GM18861 (cell line): ENCODE measurements at regions not wholly inside any gene's neighbourhood (a gene's known extent, or its start where the extent isn't known, plus 50 kb on each side); places are given as distances from the start of the nearest gene placed in this dataset.
"Not testable (repeated sequence)": the region's sequence is repeated elsewhere in the genome, so short reads cannot be mapped to it uniquely, and the experiment has no call there.

ENCODE experiments used
- ATAC-seq: cut with Tn5 transposase; IDR thresholded peaks from one replicate; pipeline ENCODE4 v1.9.1; 2021; ENCODE audit not compliant: unreplicated experiment

DNA sequence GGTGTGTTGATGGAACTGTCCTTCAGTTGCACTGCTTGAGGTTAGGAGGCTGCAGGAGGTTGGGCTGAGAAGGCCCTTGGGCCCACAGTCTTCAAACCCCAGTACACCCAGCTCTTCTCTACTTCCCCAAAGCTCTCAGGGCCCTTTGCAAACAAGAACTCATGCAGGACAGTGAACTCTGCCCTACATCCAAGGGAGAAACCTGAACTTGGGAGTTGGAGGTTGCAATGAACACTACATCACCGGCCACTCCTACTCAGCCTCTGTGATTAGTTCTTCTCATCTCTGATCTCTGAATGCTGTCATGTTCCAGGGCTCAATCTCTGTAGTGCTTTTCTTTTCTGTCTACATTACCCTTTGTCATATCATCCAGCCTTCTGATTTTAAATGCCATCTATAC, 148.5 kb upstream of the PDE7B start:
- ATAC-seq, result no peak

DNA sequence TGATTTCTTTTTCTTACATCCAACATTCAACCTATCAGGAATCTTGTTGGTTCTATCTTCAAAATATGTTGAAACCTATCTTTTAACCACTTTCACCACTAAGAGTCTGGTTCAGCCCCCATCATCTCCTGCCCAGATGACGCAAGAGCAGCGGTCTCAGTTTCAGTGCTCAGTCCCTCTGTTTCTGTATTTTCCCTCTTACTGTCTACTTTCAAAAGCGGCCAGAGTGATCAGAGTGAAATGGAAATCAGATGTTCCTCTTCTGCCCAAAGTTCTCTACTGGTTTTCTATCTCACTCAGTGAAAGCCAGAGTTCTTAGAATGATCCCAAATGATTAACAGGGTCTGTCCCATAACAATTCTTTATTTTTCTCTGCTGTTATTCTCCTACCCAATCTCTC, 147.9 kb upstream of the PDE7B start:
- no peak for ATAC-seq

DNA sequence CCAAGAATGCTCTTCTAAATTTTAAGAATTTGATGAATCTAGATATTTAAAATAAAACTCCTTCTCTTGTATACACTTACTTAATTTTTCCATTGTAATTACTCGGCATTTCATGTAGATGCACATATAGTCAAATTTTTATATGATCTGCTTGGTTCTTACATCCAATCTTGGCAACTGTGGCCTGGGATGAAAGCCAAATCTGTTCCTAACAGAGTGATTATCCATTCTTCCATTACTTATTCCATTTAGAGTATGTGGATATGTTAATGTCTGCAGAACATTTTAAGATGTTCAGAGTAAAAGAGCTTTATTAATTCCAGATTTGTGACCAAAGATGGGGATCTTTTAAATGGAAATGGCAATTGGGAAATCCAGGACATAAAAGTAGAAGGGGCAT, 144.1 kb upstream of the PDE7B start:
- ATAC-seq, result no peak

DNA sequence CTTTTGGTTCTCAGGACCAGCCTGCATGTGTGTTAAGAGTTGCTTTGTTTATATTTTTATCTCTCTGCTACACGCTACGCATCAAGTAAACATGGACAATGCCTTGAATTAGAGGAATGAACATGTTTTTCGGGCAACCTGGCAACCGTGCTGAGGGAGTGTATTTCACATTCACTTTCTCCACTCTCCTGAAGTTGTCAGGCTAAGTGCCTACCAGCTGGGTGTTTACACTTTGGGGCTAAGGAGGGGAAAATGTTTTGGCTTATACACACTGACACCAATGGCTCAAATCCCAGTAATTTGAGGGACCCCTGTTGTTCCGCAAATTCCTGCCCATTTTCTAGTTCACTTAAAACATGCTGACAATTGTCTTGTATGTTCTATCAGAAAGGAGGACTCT, 141.5 kb upstream of the PDE7B start:
- no peak for ATAC-seq

DNA sequence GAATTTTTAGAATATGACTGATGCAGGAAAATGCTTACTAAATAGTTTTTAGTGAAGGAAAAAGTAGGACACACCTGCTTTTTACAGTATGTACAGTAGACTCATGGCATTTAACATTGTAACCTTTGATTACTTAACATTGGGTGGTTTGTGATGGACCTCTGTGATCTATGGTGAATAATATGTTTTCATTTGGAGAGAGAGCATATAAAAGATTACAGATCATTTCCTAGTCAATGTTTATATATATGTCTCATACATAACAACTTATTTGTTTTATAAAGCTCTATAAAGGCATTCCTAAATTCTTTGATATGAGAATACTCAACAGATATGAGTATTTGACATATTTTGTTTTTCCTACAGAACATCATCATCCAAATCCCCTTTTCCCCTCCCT, 129.3 kb upstream of the PDE7B start:
- ATAC-seq, result no peak

DNA sequence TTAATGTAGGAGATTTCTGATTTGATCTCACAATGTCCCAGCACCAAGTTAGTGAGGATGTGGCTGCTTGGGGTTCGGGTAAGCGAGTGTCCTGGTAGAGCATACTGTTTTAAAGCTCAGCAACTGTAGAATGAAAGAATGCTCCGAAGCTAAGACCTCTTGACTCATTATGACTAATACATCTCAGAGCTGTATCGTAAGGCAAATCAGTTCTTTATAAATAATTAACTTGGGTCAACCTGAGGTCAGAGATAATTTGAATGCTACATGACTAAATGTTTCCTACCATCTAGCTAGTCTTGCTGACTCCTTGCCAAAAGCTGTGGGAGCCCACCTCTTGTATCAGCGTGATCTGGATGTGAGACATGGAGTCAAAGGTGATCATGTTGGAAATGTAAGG, 128.8 kb upstream of the PDE7B start:
- ATAC-seq, result peak; percentile 98

DNA sequence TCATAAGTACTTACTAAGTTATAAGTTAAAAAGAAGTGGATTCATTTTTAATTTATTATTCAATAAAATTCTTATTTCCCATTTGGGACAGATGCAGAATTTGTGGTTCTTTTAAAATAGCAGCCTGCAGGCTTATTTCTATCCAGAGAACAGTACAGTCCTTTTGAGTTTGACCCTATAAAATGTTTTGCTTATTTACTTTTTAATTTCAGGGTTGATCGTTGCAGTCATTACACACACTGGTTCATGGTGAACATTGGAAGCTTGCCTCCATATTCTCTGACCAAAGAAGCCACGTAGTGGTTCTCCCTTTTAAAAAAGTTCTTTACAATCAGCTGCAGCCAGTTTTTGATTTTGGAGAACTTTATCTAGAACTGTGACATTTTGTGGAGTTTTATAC, 122.9 kb upstream of the PDE7B start:
- ATAC-seq, result no peak

DNA sequence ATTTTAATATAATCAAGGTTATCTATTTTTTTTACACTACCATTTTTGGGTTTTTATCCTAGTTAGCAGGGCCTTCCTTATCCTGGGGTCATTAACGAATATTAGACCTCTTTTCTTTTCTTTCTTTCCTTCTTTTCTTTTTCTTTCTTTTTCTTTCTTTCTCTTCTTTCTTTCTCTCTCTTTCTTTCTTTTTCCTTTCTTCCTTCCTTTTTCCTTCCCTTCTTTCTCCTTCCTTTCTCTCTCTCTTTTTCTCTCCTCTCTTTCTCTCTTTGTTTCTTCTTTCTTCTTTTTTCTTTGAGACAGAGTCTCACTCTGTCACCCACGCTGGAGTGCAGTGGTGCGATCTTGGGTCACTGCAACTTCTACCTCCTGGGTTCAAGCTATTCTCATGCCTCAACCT, 120.4 kb upstream of the PDE7B start:
- no peak for ATAC-seq

DNA sequence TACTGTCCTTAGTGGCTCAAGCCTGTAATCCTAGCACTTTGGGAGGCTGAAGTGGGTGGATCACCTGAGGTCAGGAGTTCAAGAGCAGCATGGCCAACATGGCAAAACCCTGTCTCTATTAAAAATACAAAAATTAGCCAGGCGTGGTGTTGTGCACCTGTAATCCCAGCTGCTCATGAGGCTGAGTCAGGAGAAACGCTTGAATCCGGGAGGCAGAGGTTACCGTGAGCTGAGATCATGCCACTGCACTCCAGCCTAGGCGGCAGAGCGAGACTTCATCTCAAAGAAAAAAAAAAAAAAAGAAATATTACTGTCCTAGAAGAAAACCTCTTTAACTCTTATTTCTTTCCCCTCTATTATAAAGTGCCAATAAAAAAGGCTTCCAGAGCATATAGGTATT, 115.2 kb upstream of the PDE7B start:
- not testable (repeated sequence) for ATAC-seq

DNA sequence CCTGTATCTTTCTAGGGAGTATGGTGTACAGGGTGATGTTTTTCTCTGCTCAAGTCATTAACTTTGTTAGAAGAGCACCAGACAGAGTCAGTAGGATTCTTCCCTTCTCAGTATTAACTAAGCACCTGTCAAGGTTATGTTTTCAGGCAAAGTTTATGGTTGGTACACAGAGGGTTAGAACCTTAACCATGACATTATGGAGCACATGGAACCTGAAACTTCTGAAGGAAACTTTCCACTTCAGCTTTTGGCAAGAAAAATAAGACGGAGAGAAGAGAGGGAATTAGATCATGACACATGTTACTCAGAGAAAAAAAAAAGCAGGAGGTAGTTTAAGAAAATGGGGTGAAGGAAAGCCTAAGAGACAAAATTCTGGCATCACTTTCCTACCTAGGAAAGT, 112.9 kb upstream of the PDE7B start:
- ATAC-seq, result no peak

DNA sequence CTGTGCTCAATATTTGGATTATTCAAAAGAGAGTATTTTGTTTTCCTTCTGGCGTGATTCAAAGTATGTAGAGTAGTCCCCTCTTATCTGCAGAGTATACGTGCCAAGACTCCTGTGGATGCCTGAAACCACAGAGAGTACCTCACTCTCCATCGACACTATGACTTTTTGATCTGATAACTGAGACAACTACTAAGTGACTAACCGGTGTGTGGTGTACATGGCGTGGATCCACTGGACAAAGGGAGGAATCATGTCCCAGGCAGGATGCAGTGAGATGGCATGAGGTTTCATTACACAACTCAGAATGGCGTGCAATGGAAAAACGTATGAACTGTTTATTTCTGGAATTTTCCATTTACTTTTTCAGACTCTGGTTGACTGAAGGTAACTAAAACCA, 112.2 kb upstream of the PDE7B start:
- no peak for ATAC-seq

DNA sequence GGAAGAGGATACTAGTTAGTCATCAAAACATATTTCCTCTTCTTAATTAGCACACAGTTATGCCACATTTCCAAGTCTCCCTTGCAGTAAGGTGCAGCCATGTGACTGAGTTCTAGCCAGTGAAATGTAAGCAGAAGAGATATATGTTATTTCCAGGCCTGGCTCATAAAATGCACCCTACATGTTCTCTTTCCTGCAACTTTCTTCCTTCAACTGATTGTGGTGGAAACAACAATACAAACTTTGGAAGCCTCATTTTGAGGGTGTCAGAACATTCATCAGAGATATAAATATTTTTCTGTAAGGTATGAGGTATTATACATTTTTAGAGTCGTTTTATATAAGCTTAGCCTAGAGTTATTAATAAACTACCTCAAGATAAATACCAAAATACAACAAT, 110.9 kb upstream of the PDE7B start:
- no peak for ATAC-seq

DNA sequence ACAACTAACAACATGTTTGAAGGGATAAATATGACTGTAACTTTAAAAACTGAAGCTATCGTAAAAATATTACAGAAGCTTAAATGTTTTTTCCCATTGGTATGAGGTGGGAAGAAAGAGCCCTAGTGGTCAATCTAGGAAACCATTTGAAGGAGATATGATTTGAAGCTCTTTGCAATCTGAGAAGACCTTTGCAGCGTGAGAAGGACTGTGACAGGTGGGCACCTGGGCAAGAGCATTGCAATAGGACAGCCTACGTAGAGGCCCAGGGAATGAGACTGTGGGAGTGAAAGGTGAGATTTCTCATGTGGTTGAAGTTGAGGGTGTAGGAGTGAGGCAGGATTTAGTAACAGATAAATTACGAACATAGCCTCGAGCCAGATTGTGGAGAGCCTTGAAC, 108.0 kb upstream of the PDE7B start:
- no peak for ATAC-seq

DNA sequence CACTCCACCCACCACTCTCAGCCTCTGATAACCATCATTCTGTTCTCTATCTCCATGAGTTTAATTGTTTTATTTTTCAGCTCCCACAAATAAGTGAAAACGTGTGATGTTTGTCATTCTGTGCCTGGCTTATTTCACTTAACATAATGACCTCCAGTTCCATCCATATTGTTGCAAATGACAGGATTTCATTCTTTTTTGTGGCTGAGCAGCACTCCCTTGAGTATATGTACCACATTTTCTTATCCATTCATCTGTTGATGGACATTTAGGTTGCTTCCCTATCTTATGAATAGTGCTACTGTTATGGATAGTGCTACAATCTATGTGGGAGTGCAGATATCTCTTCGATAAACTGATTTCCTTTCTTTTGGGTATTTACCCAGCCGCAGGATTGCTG, 103.3 kb upstream of the PDE7B start:
- ATAC-seq, result no peak

DNA sequence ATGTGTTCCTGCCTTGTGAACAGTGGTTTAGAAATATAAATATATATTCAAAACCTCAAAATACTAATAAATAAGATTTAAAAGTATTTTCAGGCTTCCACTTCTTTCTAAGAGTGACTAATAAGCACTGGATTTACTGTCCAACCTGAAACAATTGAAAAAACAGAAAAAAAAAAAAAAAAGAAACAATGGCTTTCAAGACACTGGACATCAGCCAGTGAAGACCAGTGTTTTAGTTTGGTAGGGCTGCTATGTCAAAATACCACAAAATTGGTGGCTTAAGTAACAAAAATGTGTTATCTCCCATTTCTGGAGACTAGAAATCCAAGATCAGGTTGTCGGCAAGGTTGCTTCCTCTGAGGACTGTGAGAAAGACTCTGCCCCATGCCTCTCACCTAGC, 101.4 kb upstream of the PDE7B start:
- no peak for ATAC-seq

DNA sequence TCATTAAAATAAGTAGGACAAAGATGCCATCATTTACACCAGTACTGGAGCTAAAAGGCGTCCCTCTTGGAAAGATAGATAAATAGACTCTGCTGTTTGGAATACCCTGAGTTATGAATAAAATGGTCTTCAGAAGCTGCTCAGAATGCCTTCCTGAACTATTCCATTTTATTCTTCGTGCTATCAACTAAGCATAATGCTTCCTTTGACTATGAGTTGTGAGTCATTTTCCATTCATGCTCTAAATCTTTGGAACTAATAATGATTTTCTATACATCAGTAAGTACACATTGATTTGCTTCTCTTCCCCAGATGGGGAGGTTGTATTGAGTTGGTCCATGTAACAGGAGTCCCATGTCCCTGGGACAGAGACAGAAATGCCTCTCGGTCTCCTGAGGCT, 98.3 kb upstream of the PDE7B start:
- no peak for ATAC-seq

DNA sequence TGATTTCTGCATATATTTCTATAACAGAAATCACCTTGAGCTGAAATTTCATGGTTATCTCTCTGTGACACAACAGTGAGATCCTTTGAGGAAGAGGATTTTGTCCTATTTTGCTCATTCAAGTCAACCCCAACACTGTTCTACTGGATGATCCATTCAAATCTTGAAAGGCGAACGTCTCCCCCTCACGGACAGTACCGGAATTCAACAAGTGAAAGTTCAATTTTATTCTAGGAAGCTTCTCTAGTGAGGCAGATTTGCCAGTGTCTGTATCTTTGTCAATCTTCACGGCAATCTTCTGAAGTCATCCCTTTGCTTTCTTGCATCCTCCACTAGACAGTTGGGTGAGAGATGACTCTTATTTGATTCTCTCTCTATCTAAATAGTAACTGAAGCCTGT, 91.7 kb upstream of the PDE7B start:
- no peak for ATAC-seq

DNA sequence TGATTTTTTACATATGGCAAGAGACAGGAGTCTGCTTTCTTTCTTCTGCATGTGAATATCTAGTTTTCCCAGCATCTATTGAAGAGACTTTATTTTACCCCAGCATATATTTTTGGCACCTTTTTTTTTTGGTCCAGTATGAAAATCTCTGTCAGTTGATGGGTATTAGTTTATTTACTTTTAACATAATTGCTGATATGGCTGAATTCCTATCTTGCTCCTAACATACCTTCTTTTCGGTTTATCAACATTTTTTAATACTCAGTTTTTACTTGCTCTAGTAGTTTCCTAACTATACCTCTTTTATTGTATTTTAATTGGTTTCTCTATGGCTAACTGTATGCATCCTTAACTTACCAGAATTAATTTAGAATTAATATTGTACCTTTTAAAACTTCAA, 77.5 kb upstream of the PDE7B start:
- no peak for ATAC-seq

DNA sequence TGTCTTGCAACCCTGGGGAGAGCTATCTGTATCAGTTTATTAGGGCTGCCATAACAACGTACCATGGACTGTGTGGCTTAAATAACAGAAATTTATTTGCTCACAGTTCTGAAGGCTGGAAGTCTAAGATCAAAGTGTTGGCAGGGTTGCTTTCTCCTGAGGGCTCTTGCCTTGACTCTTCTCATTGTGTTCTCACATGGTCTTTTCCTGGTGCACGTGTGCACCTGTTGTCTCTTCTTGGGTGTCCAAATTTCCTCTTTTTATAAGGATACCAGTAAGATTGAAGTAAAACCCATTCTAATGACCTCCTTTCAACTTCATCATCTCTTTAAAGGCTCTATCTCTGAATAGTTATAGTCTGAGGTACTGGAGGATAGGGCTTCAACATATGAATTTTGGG, 72.3 kb upstream of the PDE7B start:
- ATAC-seq, result no peak

DNA sequence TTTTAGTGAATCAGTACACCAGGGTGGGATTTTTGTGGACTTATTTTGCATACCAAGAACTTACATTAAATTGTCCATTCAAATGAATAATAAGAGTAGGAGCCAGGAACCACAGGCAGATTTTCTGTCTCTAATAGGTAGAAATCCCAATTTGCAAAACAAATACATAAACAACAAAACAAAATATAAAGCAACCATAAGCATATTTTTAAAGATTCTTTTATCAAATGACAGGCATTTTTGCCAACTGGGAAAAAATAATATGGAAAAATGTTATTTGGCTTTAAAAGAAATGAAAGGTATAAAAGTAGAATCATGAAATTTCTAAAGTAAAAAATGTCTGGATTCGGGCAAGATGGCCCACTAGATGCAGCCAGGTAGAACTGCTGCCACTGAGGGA, 71.2 kb upstream of the PDE7B start:
- ATAC-seq, result no peak

DNA sequence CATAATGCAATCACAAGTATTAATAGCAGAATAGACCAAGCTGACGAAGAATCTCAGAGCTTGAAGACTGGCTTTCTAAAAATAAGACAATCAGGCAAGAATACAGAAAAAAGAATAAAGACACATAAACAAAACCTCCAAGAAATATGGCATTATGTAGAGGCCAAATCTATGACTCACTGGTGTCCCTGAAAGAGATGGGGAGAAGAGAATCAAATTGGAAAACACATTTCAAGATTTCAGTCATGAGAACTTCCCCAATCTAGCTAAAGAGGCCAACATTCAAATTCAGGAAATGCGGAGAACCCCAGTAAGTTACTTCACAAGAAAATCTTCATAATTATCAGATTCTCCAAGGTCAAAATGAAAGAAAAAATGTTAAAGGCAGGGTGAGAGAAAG, 69.0 kb upstream of the PDE7B start:
- ATAC-seq, result no peak

DNA sequence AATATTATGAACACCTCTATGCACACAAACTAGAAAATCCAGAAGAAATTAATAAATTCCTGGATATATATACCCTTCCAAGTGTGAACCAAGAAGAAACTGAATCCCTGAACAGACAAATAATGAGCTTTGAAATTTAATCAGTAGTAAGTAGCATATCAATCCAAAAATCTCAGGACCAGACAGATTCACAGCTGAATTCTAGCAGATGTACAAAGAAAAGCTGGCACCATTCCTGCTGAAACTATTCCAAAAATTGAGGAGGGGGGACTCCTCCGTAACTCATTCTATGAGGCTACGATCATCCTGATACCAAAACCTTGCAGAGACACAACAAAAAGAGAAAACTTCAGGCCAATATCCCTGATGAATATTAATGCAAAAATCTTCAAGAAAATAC, 67.0 kb upstream of the PDE7B start:
- ATAC-seq, result no peak

DNA sequence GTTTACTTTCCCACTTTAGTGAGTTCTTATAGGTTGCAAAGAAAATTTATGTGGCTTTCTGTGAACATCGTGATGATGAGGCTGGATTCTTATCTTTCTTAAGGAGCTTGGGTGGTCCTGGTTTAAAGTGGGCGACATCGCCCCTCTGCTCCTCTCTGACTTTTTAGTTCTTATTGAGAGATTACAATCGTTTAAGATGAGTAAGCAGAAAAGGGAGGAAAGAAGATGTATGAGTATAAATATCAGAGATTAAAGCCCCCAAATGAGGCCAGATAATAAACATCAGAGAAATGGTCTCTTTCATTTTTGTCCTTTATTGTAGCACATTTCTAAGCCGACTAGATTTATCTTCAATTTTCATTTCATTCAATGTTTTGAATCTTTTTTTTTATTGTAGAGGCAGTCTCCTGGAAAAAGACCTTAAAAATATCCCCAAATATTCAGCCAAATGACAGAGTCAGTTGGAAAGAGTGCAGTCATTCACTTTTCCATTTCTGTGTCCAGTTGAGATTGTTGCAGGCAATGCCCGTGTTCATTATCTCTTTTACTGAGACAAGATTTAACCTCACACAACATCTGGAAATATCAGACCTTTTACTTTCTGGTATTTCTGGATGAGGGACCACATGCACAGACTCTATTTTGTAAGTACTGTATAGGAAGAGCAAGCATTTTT, 62.0 kb upstream of the PDE7B start:
- no peak for ATAC-seq

DNA sequence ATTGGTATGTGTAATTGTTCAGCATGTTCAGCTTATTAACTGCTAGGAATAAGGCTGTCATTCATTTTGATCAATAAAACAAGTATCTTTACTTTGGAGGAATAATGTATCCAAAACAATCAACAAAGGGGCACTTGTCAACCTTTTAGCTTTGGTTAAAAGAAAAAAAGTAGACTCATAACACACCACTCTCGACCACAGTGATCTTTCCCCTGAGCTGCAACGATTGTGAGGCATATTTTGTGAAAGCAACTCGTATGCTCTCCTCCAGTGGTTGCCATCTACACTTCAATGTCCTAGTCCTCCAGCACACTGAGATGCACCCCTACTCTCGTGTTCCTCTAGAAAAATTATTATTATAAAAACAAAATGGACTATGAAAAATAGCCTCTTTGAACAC, 60.1 kb upstream of the PDE7B start:
- ATAC-seq, result no peak
